ENCODE measurements at regions not wholly inside any gene's neighbourhood (a gene's known extent, or its start where the extent isn't known, plus 50 kb on each side); places are given as distances from the start of the nearest gene placed in this dataset.

- no peak for DNase-seq
Observed at GRCh38 chr13:106686163-106686562, 118.2 kb upstream of the ARGLU1 start.

DNA sequence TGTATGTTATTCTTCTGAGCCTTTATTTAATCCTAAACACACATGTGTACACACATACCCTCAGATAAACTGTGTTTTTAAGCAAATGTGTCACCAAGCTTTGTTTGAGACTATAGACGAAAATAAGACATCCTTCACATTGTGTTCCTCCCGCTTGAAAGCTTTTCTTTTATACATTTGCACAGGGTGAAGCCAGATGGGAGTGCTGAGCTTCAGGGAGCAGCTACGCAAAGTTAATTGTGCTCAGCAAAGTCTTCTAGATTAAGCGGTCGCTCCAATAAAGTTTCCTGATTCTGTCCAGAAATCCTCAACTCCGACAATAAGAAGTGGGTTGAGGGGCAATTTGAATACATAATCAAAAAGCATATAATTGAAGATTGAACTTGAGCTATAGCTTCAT, 117.2 kb upstream of the ARGLU1 start:
- DNase-seq, result no peak

GRCh38 chr13:106683918-106684317, 116.0 kb upstream of the ARGLU1 start:
- DNase-seq, result no peak

GRCh38 chr13:106683179-106683578, 115.2 kb upstream of the ARGLU1 start:
- DNase-seq, result no peak

- no peak for DNase-seq
Observed at GRCh38 chr13:106681997-106682396, 114.1 kb upstream of the ARGLU1 start.

- DNase-seq, result no peak
Observed at GRCh38 chr13:106681536-106681935, 113.6 kb upstream of the ARGLU1 start.

DNA sequence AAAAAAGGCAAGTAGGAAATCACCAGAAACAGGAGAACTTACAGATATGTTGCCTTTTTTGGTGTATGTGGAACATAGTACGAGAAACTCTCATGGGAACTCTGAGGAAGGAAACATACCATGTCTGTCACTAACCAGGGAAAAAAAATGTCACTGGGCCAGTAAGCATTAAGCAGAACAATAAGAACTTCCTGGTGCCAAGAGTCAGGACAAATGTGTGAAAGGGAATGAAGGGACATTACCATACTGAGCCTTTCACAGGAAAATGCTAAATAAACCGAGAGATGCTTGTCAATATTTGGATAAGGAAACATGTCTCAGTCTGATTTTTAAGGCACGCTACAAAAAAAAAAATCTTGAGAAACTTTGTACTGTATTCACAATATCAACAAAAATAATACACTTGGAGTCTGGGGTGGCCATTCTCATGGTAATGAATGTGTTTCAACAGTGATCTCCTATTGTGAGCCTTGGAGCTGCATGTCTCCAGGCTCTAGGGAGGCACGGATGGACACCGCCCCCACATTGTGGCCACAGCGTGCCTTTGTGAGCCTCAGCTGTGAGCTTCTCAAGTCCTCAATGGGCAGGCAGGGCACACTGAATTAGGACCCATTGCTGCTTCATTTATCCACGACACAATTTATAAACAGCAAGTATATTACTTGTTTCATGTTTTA, 113.0 kb upstream of the ARGLU1 start:
- peak; percentile 22 to 35 for DNase-seq

DNA sequence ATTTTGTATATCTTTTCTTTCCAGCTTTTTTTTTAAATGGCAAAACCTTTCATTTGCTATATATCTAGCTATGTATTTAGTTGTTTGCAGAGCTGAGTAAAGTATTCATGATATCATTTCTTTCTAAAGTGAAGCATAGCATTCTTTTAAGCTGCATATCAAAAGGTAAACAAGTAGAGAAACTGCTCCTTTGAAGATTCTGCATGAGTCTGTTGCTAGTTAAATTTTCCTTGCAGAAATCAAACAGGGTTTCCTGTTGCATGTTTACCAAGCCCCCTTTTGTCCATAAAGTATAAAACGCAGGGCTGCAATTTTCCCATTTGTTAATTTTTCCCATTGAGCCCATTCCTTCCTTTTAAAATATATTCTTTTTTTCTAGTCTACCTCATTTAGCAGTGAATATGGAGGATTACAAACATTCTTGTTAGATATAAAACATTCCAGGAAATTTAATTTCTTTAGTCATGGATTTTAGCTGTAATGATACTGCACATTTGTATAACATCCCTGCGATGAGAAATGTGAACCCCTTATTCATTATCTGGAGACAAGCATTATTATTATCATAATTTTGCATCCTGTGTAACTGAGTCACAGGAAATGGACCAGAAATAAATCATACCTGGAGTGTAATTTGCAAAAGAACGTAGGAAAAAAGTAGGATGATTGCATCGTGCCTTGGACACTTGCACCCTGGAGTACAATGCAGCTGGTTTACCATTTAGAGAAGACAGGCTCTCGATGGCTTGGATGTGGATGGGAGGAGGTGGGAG, 110.9 kb upstream of the ARGLU1 start:
- DNase-seq, result no peak

DNA sequence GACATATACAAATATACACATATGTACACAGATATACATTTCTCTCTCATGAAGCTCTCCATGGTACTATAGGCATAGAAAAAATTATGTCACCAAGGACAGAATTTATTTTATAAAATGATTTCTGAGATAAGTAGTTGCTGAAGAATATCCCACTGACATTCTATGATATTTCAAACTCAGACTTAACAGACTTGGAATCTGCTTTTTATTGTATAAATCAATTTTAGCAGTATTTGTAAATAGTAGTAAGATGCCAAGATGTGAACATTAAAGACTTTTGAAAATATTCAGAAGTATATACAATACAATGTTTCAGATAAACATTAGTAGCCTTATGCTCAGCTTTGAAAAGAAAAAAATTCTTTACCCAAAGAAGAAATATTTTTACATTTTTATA, 107.4 kb upstream of the ARGLU1 start:
- DNase-seq, result no peak

- no peak for DNase-seq
Observed at GRCh38 chr13:106660746-106661625, 93.0 kb upstream of the ARGLU1 start.

DNA sequence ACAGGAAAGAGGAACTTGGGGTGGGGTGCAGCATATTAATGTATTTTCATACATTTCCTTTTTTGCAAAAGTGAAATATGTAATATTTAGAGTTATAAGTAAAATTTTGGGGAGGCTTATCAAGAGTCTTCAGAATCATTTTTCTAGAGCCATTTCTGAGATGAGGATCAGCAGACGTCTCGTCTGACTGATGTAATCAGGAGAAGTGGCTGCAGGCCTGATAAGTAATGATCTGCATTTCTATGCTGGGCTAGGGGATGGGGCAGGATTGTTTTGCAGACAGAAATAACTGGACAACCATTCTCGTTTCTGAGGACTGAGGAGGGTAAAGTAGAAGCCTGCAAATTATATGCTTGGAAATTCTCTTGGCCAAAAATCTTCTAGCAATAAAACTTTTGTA, 89.2 kb upstream of the ARGLU1 start:
- no peak for DNase-seq

GRCh38 chr13:106656186-106656585, 88.2 kb upstream of the ARGLU1 start:
- DNase-seq, result no peak

- no peak for DNase-seq
Observed at GRCh38 chr13:106651442-106651841, 83.5 kb upstream of the ARGLU1 start.

GRCh38 chr13:106650690-106651205, 82.8 kb upstream of the ARGLU1 start:
- DNase-seq, result no peak

DNA sequence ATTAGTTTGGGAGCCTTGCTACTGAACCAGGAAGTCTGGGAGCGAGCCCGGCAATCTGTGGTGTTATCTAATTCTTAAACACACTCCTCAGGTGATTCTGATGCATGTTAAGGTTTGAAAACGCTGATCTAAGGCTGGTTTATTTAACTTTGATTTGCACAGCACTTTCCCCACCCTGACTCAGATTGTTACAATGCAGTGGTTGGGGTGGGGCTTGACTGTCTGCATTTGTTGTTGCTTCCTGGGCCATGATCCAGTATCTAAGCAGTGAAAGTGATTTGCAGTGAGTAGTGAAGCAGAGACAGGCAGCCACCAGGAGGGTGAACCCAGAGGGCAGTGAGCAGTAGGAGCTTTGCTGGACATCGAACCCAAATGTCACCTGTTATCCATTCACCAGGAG, 81.6 kb upstream of the ARGLU1 start:
- no peak for DNase-seq

DNA sequence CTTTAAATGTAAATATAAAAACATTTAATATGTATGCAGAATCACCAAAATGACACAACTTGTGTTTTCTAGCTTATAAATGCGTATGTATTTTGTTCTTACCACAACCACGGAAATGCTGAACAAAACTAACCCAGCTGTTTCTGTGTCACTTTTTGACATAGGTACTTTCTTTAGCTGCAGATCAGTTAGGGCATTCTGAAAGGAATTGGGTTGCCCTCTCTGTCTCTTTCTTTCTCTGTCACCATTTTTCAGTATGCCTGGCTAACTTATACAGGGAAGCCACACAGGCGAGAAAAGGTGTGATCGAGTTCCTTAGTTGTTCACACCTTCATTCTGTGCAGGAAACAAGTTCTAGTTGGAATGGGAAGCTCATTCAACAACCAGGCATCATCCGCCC, 72.6 kb upstream of the ARGLU1 start:
- DNase-seq, result no peak

GRCh38 chr13:106637519-106637918, 69.6 kb upstream of the ARGLU1 start:
- no peak for DNase-seq

DNA sequence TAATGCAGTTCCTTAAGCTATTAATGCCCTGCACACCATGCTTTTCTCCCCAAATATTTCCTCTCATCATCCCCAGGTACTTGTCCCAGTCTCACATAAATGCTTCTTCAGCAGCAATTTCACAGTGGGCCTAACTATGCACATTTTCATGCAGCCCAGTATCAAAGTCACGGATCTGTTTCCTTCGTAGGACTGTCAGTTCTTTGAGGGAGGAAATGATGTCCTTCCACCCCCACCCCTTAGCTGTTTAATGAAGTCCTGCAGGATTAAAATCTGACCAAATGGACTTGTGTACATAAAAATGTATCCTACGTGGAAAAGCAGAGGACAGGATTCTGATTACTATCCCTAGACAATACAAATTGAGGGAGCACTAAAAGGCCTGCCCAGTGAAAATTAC, 68.6 kb upstream of the ARGLU1 start:
- DNase-seq, result no peak

- DNase-seq, result no peak
Observed at GRCh38 chr13:106635616-106636015, 67.7 kb upstream of the ARGLU1 start.

DNA sequence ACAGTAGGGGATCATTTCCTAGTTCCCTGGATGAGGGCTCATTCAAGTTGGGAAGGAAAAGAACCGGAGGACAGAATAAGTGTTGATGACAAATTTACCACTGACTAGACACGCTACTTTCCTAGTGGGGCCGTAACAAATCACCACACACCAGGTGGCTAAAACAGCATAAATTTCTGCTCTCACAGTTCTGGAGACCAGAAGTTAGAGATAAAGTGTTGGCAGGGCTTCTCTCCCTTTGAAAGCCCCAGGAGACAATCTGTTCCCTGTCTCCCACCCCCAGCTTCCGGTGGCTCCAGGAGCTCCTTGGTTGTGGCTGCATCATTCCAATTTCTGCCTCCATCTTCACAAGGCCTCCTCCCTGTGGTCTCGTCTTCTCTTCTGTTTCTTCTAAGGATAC, 65.4 kb upstream of the ARGLU1 start:
- DNase-seq, result no peak

GRCh38 chr13:106630650-106631049, 62.7 kb upstream of the ARGLU1 start:
- no peak for DNase-seq

- no peak for DNase-seq
Observed at GRCh38 chr13:106630162-106630561, 62.2 kb upstream of the ARGLU1 start.

DNA sequence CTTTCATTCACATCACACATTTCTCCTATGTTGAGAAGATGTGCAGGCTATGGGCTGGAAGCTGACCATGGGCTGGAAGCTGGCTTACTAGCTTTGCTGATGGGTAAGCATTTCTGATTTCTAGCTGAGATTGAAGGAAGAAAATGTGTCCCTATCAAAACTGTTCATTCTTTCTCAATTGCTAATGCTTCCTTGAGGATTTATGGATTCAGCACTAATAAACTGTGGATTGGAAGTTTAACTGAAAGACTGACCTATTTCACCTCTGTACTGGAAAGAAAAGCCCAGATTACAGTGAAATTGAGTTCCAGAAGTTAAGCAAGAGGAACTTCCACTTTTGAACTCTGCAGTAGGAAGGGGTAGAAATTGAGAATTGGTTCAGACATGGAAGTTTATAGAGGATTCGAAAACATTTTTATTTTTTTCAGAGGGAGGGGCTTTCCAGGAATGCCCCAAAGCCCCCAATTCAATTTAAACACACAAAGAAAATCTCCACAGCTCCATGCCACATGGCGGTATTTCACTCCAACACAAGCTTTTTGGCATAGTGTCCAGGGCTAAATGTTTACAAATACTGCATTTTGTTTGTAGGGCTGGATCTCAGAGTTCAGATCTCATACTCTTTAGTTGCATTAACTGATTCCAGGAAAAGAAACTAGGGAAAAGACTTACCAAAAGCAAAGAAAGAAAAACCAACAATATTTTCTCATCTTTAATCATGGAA, 61.2 kb upstream of the ARGLU1 start:
- DNase-seq, result no peak
